Heart left ventricle (tissue), 16 donors: ENCODE measurements at regions not wholly inside any gene's neighbourhood (a gene's known extent, or its start where the extent isn't known, plus 50 kb on each side); places are given as distances from the start of the nearest gene placed in this dataset.
A peak's percentile ranks its signal among the peaks of the same experiment; 100 is the strongest.

Experiments used
- ATAC-seq, 4 donors: fragments of 200-7000 bp; cut with Tn5 transposase; one replicate each; pipeline ENCODE4 v1.9.1; 2020 to 2022; ENCODE audit warnings: moderate library complexity in 4 of 4, mild to moderate bottlenecking in 3 of 4, moderate number of reproducible peaks in 1 of 4
- DNase-seq, 5 donors: peaks; one replicate each; pipeline ENCODE4 v3.0.0-alpha.2; 2020
- H3K27ac ChIP-seq, 12 donors: fragments of 200-600 bp; sonication (generic) in 4 of 12; one replicate each; pipeline versions ENCODE4 v1.5.0 to v1.8.0; 2016 to 2022; ENCODE audit warnings: mild to moderate bottlenecking in 2 of 12
- H3K27me3 ChIP-seq, 9 donors: fragments of 200-600 bp; sonication (generic) in 2 of 9; one replicate each; pipeline versions ENCODE4 v1.5.1 to v1.8.0; 2016 to 2022; ENCODE audit warnings: mild to moderate bottlenecking in 3 of 9
- H3K36me3 ChIP-seq, 9 donors: fragments of 200-600 bp; sonication (generic) in 2 of 9; one replicate each; pipeline versions ENCODE4 v1.5.0 to v1.8.0; 2018 to 2022; ENCODE audit warnings: mild to moderate bottlenecking in 2 of 9
- H3K4me1 ChIP-seq, 12 donors: fragments of 200-600 bp; sonication (generic) in 4 of 12; one replicate each; pipeline versions ENCODE4 v1.5.0 to v1.8.0; 2016 to 2022; ENCODE audit warnings: mild to moderate bottlenecking in 3 of 12
- H3K4me3 ChIP-seq, 12 donors: fragments of 200-600 bp; sonication (generic) in 4 of 12; one replicate each; pipeline versions ENCODE4 v1.5.0 to v1.8.0; 2017 to 2022; ENCODE audit warnings: mild to moderate bottlenecking in 9 of 12, moderate library complexity in 4 of 12
- H3K9me3 ChIP-seq, 12 donors: fragments of 200-600 bp; sonication (generic) in 4 of 12; one replicate each; pipeline versions ENCODE4 v1.5.0 to v1.8.0; 2016 to 2022; ENCODE audit warnings: mild to moderate bottlenecking in 1 of 12
- POLR2A ChIP-seq, 2 donors: fragments of 450-650 bp; IDR thresholded peaks; one replicate each; pipeline ENCODE4 v1.6.1; 2017; ENCODE audit warnings: antibody characterized with exemption in 2 of 2, mild to moderate bottlenecking in 2 of 2, moderate library complexity in 2 of 2
- WGBS, 4 donors: extraction: QIAGEN DNeasy Blood & Tissue Kit in 2 of 4; methylation state at CpG; one replicate each; pipeline versions ENCODE4 v1.1.5 to v1.1.7; 2013 to 2018; 5-methylcytosine and 5-hydroxymethylcytosine counted together
- intact Hi-C, 10 donors: fragments of 100-400 bp; cut with DNase I; formaldehyde crosslinking; loops; one replicate each; pipeline versions ENCODE4 v1.11.1 to v1.14.2; 2022
- TF ChIP-seq, protein P1 (sequence below), 12 donors: fragments of 200-600 bp; sonication (generic) in 4 of 12; IDR thresholded peaks; one replicate each; pipeline versions ENCODE4 v1.5.0 to v1.8.0; 2018 to 2022; ENCODE audit warnings: antibody characterized with exemption in 12 of 12, mild to moderate bottlenecking in 5 of 12
- donor health status: ischemic (EF 13 %, LVEDD 7.1; RV severe dilation, severe dysfunction).
- donor health status: healthy with polysubstance abuse.
- donor health status: DM: no; HTN: yes; CAD: no.
- donor health status: DM: no; HTN: no; CAD: no.
- donor health status: ischemic (EF 25% LVEDD 6.9; RV normal size, moderate dysfunction).
- donor health status: ischemic (EF 25% LVEDD 5.7; RV mildly dilated, moderate dysfunction).
- donor health status: healthy.
- donor health status: DM: yes; HTN: yes; CAD: no.
- donor health status: ischemic (EF 35%, LVEDD 5.7; RV mildly dilated, moderate dysfunction).
- donor health status: nonischemic (EF 11% LVEDD 7.7; RV severe dilation, severe dysfunction).
- donor health status: DM: yes; HTN: yes; CAD: no.
- donor health status: PGD.
- donor health status: ischemic (EF 29% LVEDD 5.4; RV normal size, mild dysfunction).
- donor health status: nonischemic (EF 23%, LVEDD 6.1; RV moderate dilation, normal function).

DNA sequence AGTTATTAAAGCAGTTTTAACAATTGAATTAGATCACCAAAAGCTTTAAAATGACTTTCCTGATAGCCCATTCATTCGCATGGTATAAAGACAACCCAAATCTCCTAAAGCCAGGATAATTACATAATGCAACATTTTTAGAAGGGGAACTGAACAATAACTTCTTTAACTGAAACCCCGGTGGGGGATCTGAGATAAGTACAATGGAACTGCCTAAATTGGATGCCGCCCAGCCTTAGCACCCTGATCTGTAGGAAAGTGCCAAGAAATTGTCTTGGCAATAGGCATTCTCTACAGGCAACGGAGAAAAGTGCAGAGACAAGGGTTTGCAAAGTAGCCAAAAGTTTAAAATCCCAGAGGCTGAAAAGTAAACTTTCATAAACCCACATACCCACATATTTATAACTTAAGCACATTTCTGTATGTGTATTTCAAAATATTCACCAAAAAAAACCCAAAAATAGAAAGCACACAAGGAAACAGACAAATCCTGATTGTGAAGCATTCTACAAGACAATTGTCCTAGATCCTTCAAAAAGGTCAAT lies 98.8 kb upstream of the BEND6 start:
- H3K27me3 ChIP-seq, result no peaks in the 10 kb centered on the region
- peak in 3 of 4 donors; percentile 18 to 33 (median 32) for ATAC-seq
- peak in 1 of 5 donors; percentile 46 for DNase-seq
- H3K4me1 ChIP-seq, result peaks cover 0 to 32% (median 20%) of the 10 kb centered on the region in 12 donors
- intact Hi-C loops, result loop anchor here in 5 of 10 donors (10.0 kb wide), 2 partner anchors 491 to 501 kb away; no protein-coding TSS in a partner anchor
- H3K36me3 ChIP-seq, result no peaks in the 10 kb centered on the region
- no peak overlapping the region for H3K4me3 ChIP-seq
- no peaks in the 10 kb centered on the region for H3K9me3 ChIP-seq
- peak overlapping the region in 1 of 12 donors; percentile 17 for H3K27ac ChIP-seq
- WGBS, 4 donors, result 8 to 16% (median 12%) methylated on average over 4 of the region's 4 CpGs
- TF ChIP-seq POLR2A (IDR thresholded peaks at IDR 0.05), result no peak
- TF ChIP-seq, protein P1, sequence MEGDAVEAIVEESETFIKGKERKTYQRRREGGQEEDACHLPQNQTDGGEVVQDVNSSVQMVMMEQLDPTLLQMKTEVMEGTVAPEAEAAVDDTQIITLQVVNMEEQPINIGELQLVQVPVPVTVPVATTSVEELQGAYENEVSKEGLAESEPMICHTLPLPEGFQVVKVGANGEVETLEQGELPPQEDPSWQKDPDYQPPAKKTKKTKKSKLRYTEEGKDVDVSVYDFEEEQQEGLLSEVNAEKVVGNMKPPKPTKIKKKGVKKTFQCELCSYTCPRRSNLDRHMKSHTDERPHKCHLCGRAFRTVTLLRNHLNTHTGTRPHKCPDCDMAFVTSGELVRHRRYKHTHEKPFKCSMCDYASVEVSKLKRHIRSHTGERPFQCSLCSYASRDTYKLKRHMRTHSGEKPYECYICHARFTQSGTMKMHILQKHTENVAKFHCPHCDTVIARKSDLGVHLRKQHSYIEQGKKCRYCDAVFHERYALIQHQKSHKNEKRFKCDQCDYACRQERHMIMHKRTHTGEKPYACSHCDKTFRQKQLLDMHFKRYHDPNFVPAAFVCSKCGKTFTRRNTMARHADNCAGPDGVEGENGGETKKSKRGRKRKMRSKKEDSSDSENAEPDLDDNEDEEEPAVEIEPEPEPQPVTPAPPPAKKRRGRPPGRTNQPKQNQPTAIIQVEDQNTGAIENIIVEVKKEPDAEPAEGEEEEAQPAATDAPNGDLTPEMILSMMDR (IDR thresholded peaks at IDR 0.05), result no peak

GRCh38 chr6:56854086-56854485 lies 100.8 kb upstream of the BEND6 start:
- Histone ChIP-seq H3K4me1 (peaks cover 0 to 39% (median 24%) of the 10 kb centered on the region in 12 donors), H3K27ac (no peak overlapping the region), H3K9me3 (no peaks in the 10 kb centered on the region), H3K36me3 (no peaks in the 10 kb centered on the region), H3K4me3 (no peak overlapping the region), H3K27me3 (no peaks in the 10 kb centered on the region)
- 93 to 98% (median 97%) methylated on average over 2 of the region's 2 CpGs for WGBS, 4 donors
- TF ChIP-seq, protein P1 (IDR thresholded peaks at IDR 0.05), result no peak
- TF ChIP-seq POLR2A (IDR thresholded peaks at IDR 0.05), result no peak
- intact Hi-C loops, result loop anchor here in 9 of 10 donors (5.0 to 10.0 kb wide), 7 partner anchors 87 to 499 kb away; partner anchors contain the start of gene DST (in 1 of the 9)
- DNase-seq, result no peak
- no peak for ATAC-seq

DNA sequence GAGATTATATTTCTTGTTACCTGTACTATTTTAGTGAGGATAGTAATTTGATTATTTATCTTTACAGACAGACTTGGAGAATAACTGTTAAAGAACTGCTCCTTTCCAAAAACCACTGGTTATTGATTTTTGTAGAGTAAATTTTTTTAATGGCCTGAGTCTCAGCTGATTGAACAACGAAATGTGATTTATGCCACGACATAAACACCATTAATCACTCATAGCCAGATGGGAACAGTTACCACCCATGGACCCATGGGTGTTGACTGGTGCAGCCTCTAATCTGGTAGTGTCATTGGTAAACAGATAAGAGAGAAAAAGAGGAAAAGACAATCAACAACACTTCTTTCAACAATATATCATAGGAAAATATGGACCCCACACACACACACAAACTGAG lies 101.4 kb upstream of the BEND6 start:
- no peaks in the 10 kb centered on the region for H3K27me3 ChIP-seq
- H3K27ac ChIP-seq, result no peak overlapping the region
- no peak for ATAC-seq
- H3K9me3 ChIP-seq, result no peaks in the 10 kb centered on the region
- peaks cover 0 to 39% (median 24%) of the 10 kb centered on the region in 12 donors for H3K4me1 ChIP-seq
- no peaks in the 10 kb centered on the region for H3K36me3 ChIP-seq
- intact Hi-C loops, result loop anchor here (2.0 to 10.0 kb wide), 8 partner anchors 86 to 499 kb away; partner anchors contain the start of gene DST (in 2 of the 10)
- no peak for DNase-seq
- WGBS, 4 donors, result 77 to 83% (median 77%) methylated on average over 2 of the region's 2 CpGs
- no peak overlapping the region for H3K4me3 ChIP-seq
- no peak for TF ChIP-seq POLR2A (IDR thresholded peaks at IDR 0.05)
- TF ChIP-seq, protein P1 (IDR thresholded peaks at IDR 0.05), result no peak

DNA sequence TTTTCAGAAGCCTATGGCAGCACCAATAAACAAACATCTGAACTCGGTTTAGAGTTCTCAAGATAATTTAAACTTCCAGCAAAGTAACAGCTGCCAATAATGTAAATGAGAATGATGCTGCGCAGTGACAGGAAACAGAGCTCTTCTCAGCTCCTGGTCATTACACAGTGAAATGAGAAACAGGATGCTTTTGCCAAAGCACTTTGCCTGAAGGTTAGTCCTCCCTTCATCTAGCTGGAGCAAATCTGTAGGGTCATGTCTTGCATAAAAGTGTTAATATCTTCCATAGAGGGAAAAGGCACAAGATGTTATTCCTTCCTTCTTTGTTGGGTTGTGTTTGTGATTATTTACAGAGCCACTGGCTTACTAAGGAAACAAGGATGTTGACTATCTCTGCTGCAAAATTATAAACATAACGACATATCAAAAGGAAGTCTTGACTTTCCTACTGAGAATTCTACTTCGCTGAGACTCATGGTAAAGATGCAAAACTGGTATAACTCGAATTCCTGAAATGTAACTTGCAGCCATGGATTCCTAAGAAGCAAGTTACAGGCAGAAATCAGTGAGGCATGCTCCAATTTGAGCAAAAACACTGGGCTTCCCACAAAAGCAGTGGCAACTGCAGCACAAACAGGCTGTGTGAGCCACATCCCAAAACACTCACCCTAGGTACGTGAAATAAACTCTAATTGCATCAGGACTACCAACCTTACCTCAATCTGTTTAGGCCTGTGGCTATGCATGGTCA lies 102.5 kb upstream of the BEND6 start:
- 37 to 54% (median 48%) methylated on average over 6 of the region's 6 CpGs for WGBS, 4 donors
- intact Hi-C loops, result loop anchor here (1.0 to 10.0 kb wide), 9 partner anchors 85 to 498 kb away; partner anchors contain the start of gene DST (in 2 of the 10)

More for the DNA sequence above, 102.5 kb upstream of the BEND6 start:
- Histone ChIP-seq H3K9me3 (no peaks in the 10 kb centered on the region), H3K4me1 (peaks cover 0 to 39% (median 24%) of the 10 kb centered on the region in 12 donors), H3K4me3 (peak overlapping the region in 10 of 12 donors; percentile 26 to 75 (median 56)), H3K36me3 (no peaks in the 10 kb centered on the region), H3K27ac (peak overlapping the region; percentile 11 to 74 (median 44)), H3K27me3 (no peaks in the 10 kb centered on the region)
- DNase-seq (no peak), ATAC-seq (peak in 1 of 4 donors; percentile 3)
- TF ChIP-seq POLR2A (IDR thresholded peaks at IDR 0.05), result no peak
- TF ChIP-seq, protein P1 (IDR thresholded peaks at IDR 0.05), result no peak
